HG02623 (cell line): ENCODE measurements at regions not wholly inside any gene's neighbourhood (a gene's known extent, or its start where the extent isn't known, plus 50 kb on each side); places are given as distances from the start of the nearest gene placed in this dataset.

Experiments used
- ATAC-seq: cut with Tn5 transposase; IDR thresholded peaks from one replicate; pipeline ENCODE4 v1.9.1; 2021; ENCODE audit warnings: moderate library complexity; ENCODE audit not compliant: unreplicated experiment

DNA sequence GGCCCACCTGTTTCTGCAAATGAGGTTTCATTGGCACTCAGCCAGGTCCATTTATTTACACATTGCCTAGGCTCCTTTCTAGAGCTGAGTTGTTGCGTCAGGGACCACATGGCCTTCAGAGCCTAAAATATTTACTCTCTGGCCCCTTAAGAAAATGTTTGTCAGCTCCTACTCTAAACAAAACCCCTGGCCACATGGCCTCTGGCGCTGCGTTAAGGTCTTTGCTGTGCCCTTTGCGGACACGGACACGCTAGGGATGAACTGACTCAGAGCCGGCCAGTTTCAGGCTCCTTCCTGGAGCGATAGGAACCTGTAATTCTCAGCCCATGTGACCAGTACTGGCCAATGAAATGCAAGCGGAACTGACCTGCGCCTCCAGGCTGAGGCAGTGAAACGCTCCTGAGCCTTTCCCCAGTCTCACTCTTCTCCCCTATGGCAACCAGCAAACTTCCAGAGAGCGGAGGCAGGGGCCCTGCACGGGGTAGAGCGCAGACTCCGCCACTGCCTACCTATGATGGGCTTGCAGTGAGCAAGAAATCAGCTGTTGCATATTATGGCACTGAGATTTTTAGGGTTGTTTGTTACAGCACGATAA is 160.3 kb downstream of the ETS2 start:
- ATAC-seq, result no peak

DNA sequence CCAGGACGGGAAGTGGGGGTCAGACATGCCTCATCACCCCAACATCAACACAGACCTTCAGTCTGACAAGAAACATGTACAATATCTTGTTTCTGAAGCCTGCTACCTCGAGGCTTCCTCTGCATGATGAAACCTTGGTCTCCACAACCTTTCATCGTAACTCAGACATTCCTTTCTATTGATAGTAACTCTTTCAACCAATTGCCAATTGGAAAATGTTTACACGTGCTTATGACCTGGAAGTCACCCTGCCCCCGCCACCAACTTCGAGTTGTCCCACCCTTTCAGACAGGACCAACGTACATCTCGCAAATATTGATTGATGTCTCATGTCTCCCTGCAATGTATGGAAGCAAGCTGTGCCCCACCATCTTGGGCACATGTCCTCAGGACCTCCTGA is 159.5 kb downstream of the ETS2 start:
- ATAC-seq, result no peak

- ATAC-seq, result no peak
These were observed 157.3 kb downstream of the ETS2 start for GRCh38 chr21:38963006-38963405.

- no peak for ATAC-seq
These were observed 154.5 kb downstream of the ETS2 start for GRCh38 chr21:38960251-38960650.

- no peak for ATAC-seq
These were observed 153.9 kb downstream of the ETS2 start for GRCh38 chr21:38959692-38960061.

DNA sequence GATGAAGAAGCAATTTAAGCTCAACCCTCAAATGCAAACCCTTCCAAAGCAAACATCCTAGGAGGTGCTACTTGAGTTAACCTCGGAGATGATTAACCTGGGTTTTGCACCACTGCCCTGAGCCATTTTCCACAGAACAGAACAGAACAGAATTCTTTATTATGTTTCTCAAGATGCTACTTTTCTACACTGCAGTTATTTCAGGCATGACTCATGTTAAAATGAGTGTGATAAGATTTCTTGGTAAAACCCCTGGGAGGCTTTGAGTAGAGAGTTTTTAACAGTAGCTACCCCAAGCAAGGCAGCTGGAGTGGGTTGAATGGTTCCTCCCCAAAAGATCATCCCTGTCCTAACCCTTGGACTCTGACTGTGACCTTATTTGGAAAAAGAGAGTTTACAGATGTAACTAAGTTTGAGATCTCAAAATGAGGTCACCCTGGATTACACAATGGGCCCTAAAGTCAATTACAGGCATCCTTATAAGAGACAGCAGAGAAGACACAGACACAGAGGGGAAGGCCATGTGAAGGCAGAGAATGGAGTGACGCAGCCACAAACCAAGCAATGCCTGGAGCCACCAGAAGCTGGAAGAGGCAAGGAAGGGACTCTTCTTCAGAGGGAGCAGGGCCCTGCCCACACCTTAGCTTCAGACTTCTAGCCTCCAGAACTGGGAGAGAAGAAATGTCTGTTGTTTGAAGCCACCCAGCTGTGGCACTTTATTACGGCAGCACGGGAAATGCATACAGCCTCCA is 153.4 kb downstream of the ETS2 start:
- no peak for ATAC-seq

DNA sequence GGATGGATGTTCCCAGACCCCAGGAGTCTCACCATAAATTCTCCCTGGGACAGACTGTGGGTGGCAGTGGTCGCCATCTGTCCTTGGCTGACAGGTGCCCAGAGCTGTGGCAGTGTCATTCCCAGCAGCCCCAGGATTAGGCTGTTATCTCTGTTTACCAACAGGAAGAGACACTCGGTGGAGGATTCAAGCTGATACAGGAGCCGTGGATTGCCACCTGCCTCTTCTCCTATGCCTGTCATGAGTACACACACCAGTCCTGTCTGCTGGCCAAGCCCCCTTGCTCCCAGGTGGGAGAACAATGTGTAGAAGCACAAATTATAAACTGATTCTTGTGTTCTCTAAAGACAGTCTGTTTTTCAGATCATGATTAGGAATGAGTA is 152.6 kb downstream of the ETS2 start:
- ATAC-seq, result no peak

GRCh38 chr21:38957575-38958322 is 152.0 kb downstream of the ETS2 start:
- ATAC-seq, result no peak

DNA sequence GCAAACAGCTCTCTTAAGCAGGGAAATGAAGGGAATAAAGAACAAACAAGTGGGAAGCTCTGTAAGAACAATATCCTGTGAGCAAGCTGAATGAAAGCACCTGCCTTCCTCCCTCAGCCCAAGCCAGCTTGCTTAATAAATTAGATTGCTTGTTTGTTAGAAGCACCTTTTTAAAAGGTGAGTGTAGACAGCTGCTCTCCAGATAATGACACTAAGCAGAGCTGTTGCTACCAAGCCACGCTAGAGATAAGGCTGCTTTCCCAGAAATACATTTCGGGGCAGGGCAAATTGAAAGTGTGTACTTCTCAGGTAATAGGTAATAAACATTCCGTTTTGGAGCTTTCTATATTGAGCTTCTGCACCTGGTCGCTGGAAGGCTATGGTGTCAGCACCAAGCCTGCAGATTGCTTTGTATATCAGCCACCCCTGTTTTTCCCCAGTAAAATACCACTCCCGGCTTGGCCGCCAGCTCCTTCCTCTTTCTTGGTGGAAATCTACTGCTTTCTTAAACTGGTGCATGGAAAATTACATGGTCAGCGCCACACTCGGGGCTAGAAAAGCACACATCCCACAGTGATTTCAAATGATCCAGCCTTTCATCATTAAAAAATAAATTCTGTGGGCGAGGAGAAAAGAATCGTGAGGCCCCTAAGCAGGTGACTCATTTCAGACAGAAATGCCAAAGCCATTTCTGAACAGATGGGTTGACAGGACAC is 151.3 kb downstream of the ETS2 start:
- ATAC-seq, result no peak

DNA sequence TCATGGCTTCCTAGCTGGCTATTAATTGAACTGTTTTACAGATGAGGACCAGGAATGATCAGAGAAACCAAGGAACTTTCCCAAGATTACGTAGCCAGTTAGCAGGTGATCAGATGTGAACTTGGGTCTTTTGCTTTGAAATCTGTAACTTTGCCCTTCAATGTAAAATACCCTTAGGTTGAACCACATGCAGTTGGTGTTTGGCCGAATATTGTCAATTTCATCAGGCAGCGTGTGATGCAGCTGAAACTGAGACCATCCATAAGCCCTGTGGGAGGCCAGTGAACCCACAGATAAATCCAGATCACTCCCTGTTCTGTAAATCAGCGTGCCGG is 150.8 kb downstream of the ETS2 start:
- no peak for ATAC-seq

DNA sequence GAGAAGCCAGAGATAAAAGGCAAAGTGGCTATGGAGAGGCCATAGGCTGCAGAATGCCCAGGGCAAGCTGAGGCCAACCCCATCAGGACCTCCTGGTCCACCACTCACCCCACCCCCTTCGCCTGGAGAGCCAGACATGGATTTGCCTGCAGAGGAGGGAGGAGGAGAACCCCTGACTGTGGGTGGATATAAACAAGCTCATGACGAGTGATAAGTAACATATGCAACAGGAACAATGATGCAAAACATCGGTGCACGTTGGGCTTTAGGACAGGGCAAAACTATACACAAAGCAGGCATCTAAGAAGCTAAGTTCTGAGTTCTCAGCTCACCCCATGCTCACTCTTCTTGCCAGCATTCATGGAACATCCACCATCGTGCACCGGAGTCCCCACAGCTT is 150.3 kb downstream of the ETS2 start:
- ATAC-seq, result no peak

- ATAC-seq, result no peak
These were observed 149.8 kb downstream of the ETS2 start for GRCh38 chr21:38955495-38955894.

DNA sequence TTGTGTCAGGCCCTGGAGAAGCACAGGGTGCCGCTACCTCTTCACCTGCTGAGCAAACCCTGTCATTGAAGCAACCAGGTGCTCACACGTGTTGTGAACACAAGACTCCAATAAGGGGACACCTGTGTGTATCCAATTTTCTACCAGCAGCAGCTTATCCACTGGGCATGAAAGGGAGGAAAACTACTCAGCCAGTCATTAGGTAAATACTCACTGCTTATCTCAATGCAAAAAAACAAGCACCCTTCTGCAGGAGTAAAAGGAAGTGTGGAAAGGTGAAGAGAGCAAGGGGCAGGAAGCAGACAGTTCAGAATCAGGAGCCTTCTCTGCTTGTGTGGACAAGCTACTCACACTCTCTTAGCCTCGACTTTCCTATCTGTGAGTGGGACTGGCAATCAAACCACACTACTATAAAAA is 148.9 kb downstream of the ETS2 start:
- no peak for ATAC-seq

GRCh38 chr21:38953516-38953915 is 147.8 kb downstream of the ETS2 start:
- no peak for ATAC-seq

DNA sequence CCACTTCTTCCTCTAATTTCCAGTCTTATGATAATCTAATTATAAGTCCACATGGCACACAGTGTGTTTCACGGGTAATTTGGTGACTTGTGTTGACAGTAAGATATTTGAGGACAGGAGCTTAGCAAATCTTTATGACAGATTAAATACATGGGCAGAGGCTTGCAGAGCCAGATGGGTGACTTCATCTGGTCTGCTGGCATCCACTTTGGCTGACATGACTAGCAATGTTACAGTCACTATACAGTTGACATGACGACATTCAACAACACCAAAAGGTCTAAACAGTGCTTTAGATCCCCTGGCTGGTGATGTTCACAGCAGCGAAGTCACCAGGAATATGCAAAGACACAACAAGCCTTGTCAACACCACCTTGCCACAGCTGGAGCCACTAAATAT is 147.2 kb downstream of the ETS2 start:
- ATAC-seq, result no peak

DNA sequence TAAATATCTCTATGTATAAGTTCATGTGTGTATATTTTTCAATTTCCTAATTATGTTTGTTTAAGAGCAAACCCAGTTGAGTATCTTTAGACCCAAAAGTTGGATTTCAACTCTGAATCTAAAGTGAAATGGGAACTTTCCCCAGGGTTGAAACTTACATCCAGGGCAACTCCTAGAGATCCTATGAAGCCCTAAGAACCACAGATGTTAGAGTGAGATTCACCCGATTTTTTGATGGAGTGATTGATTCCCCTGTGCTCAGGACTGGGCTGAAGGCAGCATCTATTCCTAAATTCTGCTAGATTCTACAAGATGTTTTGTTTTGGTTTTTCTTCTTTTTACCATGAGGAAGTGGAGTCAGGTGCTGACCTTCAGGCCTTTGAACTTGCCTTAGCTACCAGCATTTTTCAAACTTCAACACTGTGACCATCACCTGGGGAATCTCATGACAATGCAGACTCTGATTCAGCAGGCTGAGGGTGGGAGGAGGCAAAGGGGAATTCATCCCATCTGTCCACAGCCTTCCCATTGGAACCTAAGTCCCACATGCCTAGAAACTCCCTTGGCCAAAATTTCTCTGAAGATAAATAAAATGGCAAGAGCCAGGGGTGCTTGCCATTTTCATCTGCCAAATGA is 145.5 kb downstream of the ETS2 start:
- ATAC-seq, result no peak

GRCh38 chr21:38950435-38951094 is 144.8 kb downstream of the ETS2 start:
- no peak for ATAC-seq

DNA sequence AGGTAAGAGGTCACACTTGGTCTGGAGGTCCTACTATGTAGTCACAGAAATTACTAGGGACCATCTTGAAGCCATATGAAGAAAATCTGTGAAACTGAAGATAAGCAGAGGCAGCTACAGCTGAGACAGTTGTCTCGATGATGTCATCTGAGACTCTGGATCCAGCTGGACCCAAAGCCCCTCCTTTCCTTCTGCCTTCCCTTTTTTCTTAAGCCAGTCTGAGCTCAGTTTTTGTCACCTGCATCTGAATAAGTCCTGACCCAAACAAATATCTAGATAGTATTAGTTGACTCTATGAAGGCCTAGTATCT is 143.3 kb downstream of the ETS2 start:
- no peak for ATAC-seq

DNA sequence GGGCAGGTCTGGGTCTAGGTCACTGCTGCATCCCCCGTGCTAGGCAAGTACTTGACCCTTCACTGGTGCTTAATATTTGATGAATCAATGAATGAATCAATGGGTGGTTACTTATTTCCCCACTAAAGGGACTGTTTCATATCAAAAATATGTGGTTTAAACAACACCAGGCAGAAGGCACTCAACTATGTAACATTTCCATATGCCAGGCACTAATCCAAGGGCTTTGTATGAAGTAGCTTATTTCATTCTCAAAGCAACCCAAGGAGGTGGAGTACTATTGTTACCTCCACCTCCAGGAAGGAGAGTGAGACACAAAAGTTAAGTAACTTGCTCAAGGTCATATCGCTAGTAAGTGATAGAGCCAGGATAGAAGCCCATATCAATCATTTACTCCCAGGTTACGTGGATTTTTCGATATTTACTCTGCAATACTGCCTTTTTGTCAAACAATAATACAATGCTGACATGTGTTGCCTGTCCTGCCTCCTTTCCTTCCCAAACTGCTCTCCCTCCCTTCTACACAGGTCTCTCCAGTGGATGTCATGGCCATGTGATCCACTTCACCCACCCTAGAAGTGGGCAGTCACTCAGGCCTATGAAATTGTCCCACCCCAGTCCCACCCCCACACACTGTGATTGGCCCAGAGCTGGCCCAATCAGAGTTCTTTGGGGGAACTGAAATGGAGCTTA is 142.8 kb downstream of the ETS2 start:
- no peak for ATAC-seq

DNA sequence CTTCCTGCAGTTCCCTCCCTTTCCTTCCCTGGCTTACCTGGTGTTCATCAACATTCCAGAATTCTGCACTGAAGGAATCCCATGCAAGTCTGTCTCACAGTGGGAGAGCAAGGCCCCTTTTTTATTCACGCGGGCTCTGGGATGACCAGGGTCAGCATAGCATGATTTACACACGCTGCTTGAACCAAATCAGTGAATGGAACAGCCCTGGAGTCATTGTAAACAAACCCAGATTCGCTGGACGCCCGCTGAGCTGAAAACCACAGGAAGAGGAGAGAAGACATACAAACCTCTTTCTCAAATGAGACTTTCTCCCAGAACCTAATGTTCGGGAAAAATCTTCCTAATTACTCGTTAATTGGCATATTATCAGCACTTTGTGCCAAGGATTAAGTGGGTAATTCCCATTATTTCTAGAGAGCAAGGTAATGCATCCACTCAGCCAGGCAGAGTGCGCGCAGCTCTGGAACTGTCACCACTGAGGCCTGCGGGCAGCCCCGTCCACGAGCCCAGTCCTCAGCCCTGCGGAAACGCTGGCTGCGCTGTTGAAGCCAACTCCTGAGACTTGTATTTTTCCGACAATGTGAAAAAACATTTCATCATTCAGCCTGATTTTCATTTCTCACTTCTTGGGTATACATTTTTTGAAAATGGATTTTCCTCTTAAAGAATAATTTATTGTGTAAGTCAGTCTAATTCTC is 140.0 kb downstream of the ETS2 start:
- no peak for ATAC-seq
